Spleen (tissue), 7 donors: ENCODE measurements at regions not wholly inside any gene's neighbourhood (a gene's known extent, or its start where the extent isn't known, plus 50 kb on each side); places are given as distances from the start of the nearest gene placed in this dataset.

ENCODE experiments used
- POLR2A ChIP-seq, 3 donors: fragments of 450-650 bp; IDR thresholded peaks; one replicate each; pipeline ENCODE4 v1.5.1; 2017; ENCODE audit warnings: antibody characterized with exemption in 3 of 3, mild to moderate bottlenecking in 1 of 3
- POLR2AphosphoS5 ChIP-seq, 3 donors: sonication (generic); formaldehyde crosslinking; IDR thresholded peaks; one replicate each; pipeline ENCODE4 v1.5.1; 2017; ENCODE audit warnings: antibody characterized with exemption in 3 of 3
- TF ChIP-seq, protein P1 (sequence below), 11 experiments: fragments of 200-600 bp in 7 of 11; fragments of 450-650 bp in 4 of 11; sonication (generic) in 4 of 11; IDR thresholded peaks in 8 of 11; conservative IDR thresholded peaks in 3 of 11; 1 replicate in 7 of 11; 2 replicates in 4 of 11; pipeline versions ENCODE4 v1.4.0 to v1.8.0; 2016 to 2021; ENCODE audit warnings: antibody characterized with exemption in 11 of 11, inconsistent platforms in 4 of 11, mild to moderate bottlenecking in 1 of 11
- donor health status: DM: no; HTN: no; CAD: no; lungs with moderate emphysema.
- donor health status: DM: no; HTN: no; CAD: no.
- donor health status: DM: no; HTN: no; CAD: no.

DNA sequence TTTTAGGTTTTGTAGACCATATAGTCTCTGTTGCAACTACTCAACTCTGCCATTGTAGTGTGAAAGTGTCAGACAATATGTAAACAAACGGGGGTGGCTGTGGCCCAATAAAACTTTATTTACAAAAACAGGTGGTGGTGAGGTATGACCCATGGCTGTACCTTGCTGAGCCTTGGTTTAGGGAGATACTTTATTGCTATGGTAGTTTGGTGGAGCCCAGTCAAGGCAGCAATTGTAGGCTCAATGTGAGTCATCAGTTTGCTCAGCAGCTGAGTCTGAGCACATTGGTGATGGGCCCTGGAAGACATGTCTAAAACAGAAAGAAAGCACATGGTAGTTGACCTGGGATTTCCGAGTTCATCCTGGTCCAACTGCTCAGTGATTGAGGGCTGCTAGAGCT is 242.5 kb downstream of the REEP3 start:
- TF ChIP-seq, protein P1, sequence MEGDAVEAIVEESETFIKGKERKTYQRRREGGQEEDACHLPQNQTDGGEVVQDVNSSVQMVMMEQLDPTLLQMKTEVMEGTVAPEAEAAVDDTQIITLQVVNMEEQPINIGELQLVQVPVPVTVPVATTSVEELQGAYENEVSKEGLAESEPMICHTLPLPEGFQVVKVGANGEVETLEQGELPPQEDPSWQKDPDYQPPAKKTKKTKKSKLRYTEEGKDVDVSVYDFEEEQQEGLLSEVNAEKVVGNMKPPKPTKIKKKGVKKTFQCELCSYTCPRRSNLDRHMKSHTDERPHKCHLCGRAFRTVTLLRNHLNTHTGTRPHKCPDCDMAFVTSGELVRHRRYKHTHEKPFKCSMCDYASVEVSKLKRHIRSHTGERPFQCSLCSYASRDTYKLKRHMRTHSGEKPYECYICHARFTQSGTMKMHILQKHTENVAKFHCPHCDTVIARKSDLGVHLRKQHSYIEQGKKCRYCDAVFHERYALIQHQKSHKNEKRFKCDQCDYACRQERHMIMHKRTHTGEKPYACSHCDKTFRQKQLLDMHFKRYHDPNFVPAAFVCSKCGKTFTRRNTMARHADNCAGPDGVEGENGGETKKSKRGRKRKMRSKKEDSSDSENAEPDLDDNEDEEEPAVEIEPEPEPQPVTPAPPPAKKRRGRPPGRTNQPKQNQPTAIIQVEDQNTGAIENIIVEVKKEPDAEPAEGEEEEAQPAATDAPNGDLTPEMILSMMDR (IDR thresholded peaks at IDR 0.05 in 8 of 11, conservative IDR thresholded peaks at IDR 0.05 in 3 of 11), result no peak
- TF ChIP-seq POLR2A (IDR thresholded peaks at IDR 0.05) (no peak), POLR2AphosphoS5 (IDR thresholded peaks at IDR 0.05) (no peak)
